ENCODE measurements at regions not wholly inside any gene's neighbourhood (a gene's known extent, or its start where the extent isn't known, plus 50 kb on each side); places are given as distances from the start of the nearest gene placed in this dataset.
A peak's percentile ranks its signal among the peaks of the same experiment; 100 is the strongest.
"Not testable (repeated sequence)": the region's sequence is repeated elsewhere in the genome, so short reads cannot be mapped to it uniquely, and the experiment has no call there.

- TF ChIP-seq POLR2A (IDR thresholded peaks at IDR 0.05) (no peak), CTCF (IDR thresholded peaks at IDR 0.05) (no peak)
- DNase-seq: no peak
- Histone ChIP-seq H3K4me1 (no peaks in the 10 kb centered on the region), H3K27ac (no peak overlapping the region), H3K4me3 (replicated peaks in 1 of 3) (no peak overlapping the region), H3K9me3 (no peaks in the 10 kb centered on the region), H3K27me3 (no peaks in the 10 kb centered on the region), H3K36me3 (no peaks in the 10 kb centered on the region)
- 91 to 94% methylated on average over 8 of the region's 8 CpGs for WGBS, 2 donors
- intact Hi-C loops (cut with DNase I): no loop called here
These were observed 89.1 kb upstream of the SHISA6 start for GRCh38 chr17:11151818-11152425.

- H3K9me3 ChIP-seq; H3K36me3 ChIP-seq; DNase-seq; H3K4me3 ChIP-seq (replicated peaks in 1 of 3); intact Hi-C loops (cut with DNase I); H3K27me3 ChIP-seq; H3K4me1 ChIP-seq; H3K27ac ChIP-seq: not testable (repeated sequence)
- 90 to 95% methylated on average over 19 of the region's 19 CpGs for WGBS, 2 donors
These were observed 90.0 kb upstream of the SHISA6 start for GRCh38 chr17:11150906-11151511.

- no peak overlapping the region for H3K4me3 ChIP-seq (replicated peaks in 1 of 3)
- no peaks in the 10 kb centered on the region for H3K27me3 ChIP-seq
- H3K27ac ChIP-seq: no peak overlapping the region
- WGBS, 2 donors: 51 to 52% methylated on average over 7 of the region's 7 CpGs
- H3K9me3 ChIP-seq: no peaks in the 10 kb centered on the region
- intact Hi-C loops (cut with DNase I): no loop called here
- H3K36me3 ChIP-seq: no peaks in the 10 kb centered on the region
- DNase-seq: peak; percentile 31 to 56
- no peaks in the 10 kb centered on the region for H3K4me1 ChIP-seq
- TF ChIP-seq CTCF (IDR thresholded peaks at IDR 0.05) (peak in 5 of 6 experiments; percentile 54 to 74 (median 67)), POLR2A (IDR thresholded peaks at IDR 0.05) (no peak)
These were observed 96.4 kb upstream of the SHISA6 start for GRCh38 chr17:11144358-11145233.

- no peak for TF ChIP-seq POLR2A (IDR thresholded peaks at IDR 0.05)
- no peak for TF ChIP-seq CTCF (IDR thresholded peaks at IDR 0.05)
- intact Hi-C loops (cut with DNase I): no loop called here
- Histone ChIP-seq H3K4me1 (no peaks in the 10 kb centered on the region), H3K36me3 (no peaks in the 10 kb centered on the region), H3K27me3 (no peaks in the 10 kb centered on the region), H3K27ac (no peak overlapping the region), H3K4me3 (replicated peaks in 1 of 3) (no peak overlapping the region), H3K9me3 (no peaks in the 10 kb centered on the region)
- DNase-seq: no peak
- WGBS, 2 donors: 62 to 67% methylated on average over 1 of the region's 1 CpG
These were observed 98.8 kb upstream of the SHISA6 start for GRCh38 chr17:11142231-11142630.

- TF ChIP-seq CTCF (IDR thresholded peaks at IDR 0.05): no peak
- TF ChIP-seq POLR2A (IDR thresholded peaks at IDR 0.05): no peak
- no peaks in the 10 kb centered on the region for H3K27me3 ChIP-seq
- H3K36me3 ChIP-seq: no peaks in the 10 kb centered on the region
- no peak for DNase-seq
- no peak overlapping the region for H3K4me3 ChIP-seq (replicated peaks in 1 of 3)
- intact Hi-C loops (cut with DNase I): no loop called here
- H3K4me1 ChIP-seq: no peaks in the 10 kb centered on the region
- 60% methylated on average over 4 of the region's 4 CpGs for WGBS, 2 donors
- H3K9me3 ChIP-seq: no peaks in the 10 kb centered on the region
- no peak overlapping the region for H3K27ac ChIP-seq
These were observed 100.5 kb upstream of the SHISA6 start for GRCh38 chr17:11140501-11140900.

Data from thyroid gland (tissue), 4 donors.